HG02981 (cell line): ENCODE measurements at regions not wholly inside any gene's neighbourhood (a gene's known extent, or its start where the extent isn't known, plus 50 kb on each side); places are given as distances from the start of the nearest gene placed in this dataset.

Source experiments
- ATAC-seq: cut with Tn5 transposase; IDR thresholded peaks from one replicate; pipeline ENCODE4 v1.9.1; 2021; ENCODE audit warnings: mild to moderate bottlenecking, moderate library complexity; ENCODE audit not compliant: unreplicated experiment

DNA sequence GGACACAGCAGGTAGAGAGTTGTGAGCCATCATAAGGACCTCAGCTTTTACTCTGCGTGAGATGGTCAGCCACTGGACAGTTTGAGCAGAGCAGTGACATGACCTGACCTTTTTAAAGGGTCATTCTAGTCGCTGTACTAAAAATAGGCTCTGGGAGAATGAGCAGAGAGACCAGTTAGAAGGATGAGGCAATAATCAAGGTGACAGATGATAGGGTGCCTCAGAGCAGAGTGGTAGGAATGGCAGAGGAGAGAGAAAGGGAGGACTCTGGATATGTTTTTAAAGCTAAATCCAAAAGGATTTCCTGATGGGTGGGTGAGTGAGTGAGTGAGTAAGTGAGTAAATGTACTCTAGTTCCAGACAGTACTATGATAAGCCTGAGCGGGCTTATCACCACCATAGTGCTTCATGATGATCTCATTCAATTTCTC is 83.6 kb upstream of the ARHGAP5 start:
- no peak for ATAC-seq

DNA sequence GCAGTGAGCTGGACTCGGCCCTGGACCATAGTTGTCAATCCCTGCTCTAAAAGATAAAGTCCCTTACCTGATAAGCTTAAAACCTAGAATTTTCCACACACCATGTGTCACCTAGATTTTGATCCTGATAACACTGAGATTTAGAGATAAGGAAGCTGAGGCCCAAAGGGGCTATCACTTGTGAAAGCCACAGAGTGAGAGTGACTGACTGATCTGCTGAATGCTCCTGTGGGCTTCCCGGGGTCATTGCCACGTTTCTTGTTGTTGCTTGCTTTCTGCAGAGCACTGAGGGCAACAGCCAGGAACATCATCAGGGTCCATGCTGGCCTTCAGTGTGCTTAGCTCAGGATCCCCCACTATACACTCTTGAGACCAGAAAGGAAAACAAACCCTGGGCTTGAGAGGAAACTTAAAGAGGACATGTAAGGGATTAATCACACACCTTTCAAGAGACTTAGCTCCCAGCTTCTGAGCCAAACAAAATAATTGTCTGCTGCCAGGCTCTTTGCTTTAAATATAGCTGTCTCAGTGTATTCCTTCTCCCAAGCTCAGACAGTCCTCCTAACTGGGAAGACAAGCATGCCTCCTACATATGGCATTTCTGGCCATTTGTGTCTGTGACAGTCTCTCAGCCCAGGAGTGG is 82.6 kb upstream of the ARHGAP5 start:
- ATAC-seq, result no peak

DNA sequence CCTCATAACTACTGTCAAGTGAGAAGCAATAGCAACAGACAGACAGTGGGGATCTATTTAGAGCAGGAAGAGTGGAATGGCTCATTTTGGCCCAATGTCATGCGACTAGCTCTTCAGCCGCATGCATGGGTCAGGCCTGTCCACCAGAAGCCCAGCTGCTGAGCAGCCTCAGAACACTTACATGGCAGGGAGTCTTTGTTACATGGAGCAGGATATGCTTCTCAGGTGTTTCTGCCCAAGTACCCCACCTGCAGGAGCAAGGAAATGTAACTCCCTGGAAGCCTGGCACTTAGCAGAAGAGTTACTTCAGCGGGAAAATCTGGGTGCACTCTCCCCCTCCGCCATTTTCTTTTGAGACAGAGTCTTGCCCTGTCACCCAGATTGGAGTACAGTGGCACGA is 73.5 kb upstream of the ARHGAP5 start:
- ATAC-seq, result no peak

DNA sequence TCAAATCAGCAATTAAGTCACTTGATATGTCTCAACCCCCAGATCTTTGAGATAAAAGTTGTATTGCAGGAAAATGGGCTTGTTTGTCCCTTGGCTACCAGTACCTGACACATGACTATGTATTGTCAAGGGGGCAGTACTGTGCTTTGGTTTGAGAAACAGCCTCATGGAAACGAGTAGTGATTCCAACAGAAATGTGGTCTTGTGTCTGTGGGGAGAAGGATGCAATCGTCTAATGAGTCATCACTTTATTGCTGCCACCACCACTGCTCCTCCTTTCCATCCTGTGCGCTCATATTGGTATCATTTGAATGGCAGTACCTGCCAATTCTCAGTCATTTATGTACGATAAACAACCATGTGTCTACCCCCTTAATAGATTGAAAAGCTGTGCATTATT is 72.8 kb upstream of the ARHGAP5 start:
- no peak for ATAC-seq

DNA sequence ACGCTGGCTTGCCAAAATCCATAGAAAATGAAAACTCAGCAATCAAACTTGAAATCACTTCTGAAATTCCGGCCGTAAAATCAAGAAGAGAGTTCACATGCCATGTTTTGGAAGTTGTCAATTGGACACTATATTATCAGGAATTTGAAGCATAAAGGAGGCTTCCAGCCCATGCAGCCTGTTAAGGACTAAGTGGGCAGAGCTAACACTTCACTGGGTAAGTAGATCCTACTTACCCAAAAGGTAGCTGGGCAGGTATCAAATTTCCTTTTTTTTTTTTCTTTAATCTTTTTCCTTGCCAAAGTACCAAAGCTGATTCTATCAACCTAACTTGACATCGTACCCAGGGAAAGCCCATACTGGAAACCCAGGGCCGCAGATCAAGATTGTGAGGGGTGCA is 71.5 kb upstream of the ARHGAP5 start:
- no peak for ATAC-seq

DNA sequence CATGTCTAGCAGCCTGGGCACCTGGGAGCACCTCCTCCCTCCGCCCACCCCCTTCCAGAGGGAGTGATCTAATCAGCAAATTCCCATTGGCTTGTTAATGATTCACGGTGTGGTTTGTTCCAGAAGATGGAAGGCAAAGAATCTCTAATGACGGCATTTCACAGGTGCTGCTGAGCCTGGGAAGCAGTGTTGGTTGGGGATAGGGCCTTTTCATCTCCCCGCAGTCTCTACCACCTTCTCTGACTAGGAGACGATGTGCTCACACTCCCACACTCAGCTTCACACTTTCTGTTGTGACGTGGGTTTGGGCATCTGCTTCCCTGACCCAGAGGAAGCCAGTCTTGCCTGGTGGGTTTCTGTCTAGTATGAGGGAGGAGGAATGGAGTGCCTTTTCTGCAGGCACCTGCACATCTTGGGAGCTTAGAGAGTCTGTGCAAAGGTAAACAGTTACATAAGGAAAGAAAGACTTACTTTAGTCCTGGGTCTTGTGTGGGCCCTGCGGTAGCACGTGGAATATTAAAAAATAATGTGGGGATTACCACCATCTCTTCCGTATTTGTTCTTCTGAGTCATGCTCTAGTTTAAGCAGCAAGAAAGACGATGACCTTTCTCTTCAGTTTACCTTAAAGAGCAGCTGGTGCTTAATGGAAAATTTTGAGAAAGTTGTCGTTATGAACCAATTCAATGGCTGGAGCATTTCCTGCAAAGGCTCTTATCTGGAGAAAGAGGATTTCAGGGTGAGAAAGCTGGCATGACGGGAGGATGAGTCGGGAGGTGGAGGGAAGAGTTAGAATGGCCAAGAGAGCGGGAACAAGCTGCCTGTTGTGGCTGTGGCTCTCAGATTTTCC is 70.6 kb upstream of the ARHGAP5 start:
- no peak for ATAC-seq

DNA sequence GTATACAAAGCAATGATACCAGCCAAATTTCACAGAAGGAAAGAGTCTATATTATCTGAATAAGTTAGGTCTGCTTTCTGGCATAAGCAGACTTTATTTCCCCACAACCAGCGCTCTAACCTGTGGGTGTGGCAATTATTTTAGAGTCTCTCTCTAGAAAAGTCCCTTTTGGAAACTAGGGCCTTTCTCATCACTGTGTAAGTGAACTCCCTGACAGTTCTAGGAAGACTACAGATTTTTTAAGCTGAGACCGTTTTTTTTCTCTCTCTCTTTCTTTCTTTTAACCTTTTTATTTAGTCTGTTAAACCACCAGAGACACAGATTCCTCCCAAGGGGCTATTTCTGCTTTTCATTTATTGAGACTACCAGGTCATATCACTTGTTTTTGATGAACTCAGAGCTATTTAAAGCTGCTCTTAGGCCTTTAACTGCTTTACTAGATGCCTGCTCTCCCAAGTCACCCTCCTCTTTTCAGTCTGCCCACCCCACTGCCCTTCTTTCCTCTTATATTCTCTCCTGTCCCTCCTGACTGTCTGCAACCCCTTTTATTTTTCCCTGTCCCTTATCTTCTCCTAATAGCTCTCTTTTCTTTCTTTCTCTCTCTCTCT is 69.2 kb upstream of the ARHGAP5 start:
- ATAC-seq, result no peak

DNA sequence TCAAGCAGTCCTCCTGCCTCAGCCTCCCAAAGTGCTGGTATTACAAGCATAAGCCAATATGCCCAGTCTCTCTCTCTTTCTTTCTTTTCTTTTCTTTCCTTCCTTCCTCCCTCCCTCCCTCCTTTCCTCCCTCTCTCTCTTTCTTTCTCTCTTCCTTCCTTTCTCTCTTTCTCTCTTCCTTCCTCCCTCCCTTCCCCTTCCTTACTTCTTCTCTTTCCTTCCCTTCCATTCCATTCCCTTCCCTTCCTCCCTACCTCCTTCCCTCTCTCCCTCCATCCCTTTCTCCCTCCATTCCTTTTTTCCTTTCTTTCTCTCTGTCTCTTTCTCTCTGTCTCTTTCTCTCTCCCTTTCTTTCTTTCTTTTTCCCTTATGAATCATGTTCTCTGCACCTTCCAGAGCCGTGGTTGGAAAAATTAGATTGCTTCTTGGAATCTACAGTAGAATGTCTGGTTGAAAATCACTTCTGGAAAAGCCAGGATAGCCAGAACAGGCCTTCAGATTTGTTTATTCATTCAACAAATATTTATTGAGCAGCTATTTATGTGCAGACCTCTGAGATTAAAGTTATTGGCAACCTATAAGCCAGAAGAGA is 68.4 kb upstream of the ARHGAP5 start:
- ATAC-seq, result no peak

DNA sequence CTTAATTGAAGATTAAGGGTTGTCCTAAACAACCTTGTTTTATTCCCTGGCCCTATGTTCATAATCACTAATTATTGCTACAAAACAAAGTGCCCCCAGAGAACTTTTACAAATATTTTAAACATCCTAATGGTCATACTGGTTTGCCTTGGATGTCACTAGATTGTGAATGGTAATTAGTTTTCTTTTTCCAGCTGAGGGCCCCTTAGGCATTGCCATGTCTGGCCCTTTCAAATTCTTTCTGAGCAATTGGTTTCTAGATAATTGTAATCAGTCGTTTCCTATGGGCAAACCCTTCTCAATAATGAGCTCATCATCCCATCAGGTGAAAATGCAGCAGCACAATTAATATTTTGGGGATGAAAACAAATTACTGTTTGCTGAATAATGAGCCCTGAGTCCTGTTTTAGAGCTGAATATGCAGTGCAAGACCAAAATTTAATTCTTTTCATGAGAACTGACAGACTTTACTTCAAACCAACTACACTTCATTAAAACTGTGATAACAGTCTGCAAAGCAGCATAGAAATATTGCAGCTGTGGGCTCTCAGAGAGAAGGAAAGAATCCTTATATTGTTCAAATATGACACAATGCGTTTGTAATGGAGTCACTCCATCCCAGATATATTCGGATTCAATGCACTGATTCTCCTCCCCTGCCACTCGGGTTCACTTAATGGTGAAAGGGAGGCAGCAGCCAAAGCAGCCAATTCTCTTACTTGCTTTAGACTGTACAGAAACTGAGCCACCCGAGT is 67.7 kb upstream of the ARHGAP5 start:
- ATAC-seq, result no peak

DNA sequence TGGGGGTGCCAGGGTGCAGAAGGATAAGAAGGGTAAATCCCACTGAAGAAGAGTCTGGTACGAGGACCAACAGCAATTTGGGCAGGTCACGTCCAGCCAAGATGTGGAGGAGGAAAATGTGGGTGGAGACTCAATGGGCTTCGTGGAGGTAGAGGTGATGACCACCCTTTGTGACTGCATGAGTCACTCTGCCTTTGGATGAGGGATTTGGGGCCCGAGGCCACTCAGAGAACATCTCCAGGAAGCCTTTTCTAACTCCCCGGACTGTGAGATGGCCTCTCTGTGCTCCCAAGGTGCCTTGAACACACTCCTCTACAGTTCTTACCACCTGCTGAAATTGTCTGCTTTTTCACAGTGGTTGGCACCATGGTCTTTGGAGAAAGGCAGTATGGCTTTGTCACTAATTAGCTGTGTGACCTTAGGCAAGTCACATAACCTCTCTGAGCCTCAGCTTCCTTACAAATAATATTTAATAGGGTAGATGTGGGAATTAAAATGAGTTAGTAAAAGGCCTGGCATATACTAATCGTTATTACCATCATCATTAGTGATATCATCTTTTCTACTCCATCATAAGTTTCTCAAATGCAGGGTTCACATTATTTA is 67.0 kb upstream of the ARHGAP5 start:
- ATAC-seq, result no peak

DNA sequence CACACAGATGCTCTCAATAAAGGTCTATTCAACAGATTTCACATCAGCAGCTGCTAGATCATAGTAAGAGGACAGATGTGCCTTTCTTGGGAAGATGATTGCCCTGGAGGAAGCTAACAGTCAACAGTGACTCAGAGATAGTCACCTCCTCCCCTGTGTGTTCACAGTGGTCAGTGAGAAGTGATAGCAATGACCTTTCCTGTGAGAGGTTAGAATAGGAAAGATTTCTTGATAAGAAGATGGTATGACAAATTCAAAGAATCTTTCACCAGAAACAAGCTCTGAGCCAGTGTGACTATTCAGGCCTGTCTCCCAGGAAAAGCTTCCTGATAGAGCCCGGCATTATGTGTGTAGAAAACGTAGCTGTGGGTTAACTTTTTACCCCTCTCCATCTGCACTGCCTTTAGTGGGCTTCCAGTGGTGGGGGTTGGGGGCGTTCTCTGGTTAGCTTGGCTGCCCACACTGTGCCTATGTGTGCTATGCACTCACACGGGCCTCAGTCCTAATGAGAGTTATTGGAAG is 66.4 kb upstream of the ARHGAP5 start:
- ATAC-seq, result no peak

DNA sequence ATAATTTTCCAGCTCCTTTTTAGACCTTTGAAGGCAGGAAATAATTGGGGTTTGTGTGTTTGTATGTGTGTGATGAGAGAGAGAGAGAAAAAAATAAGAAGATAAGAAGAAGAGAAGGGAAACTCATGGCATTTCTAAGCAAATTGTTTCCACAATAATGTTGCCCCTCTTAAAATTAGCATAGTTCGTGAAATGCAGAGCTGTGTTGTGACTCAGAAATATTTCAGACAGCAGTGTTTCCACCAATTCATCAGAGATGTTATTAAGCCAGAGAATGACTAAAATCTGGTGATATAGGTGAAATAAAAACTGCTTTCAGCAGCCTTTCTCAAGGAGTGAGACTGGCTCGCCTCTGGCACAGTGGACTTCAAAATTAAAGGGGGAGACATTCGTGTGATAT is 65.9 kb upstream of the ARHGAP5 start:
- no peak for ATAC-seq

DNA sequence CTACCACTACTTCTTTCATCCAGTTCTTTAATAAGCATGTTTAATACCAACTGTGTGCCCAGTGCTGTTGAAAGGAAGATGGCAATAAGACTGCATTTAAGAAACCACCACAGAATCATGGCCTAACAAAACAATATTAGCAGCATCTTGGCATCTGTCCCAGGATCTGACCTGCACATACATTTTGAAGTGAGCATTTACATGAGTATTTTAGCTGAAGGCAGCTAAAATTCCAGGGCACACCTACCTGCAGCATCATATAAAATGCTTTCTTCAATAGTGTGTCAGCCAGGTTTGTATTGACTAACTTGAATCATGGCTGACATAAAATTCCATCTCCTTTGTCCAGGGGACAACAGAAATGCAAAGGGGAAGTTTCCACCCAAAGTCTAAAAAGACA is 65.0 kb upstream of the ARHGAP5 start:
- ATAC-seq, result no peak

DNA sequence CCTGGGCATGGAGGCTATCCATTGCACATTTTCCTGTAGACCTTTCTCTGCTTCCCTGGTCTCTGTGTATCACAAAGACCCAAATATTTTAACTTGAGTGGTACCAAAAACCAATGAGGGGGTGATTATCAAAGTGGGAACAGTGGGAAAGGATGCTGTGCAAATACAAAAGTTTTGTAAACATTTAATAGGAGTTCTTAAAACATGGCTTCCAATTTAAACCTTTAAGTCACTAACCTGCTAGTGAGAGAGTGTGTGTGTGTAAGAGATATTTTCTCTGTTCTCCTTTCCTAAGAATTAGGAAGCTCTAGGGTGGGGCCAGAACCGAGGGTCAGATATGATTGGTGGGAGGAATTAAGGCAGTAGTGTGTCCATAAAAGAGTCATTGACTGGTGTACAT is 64.5 kb upstream of the ARHGAP5 start:
- ATAC-seq, result no peak

DNA sequence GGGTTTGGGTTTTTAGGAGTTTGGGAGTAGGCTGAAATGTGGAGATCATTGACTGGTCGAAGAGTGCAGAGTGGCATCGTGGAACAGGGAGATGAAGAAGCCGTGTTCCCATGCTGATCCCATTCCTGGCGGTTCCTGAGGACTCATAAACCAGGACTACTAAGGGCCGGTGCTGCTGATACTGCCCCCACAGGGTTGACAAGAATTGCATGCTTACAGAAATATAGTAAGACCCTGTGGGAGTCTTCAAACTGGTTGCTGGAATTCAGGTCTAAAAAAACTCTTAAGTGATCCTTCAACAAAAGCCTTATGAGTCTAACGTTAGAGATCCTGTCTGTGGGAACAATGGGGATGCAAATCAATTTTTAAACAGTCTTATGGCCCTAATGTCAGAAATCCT is 64.0 kb upstream of the ARHGAP5 start:
- ATAC-seq, result no peak

DNA sequence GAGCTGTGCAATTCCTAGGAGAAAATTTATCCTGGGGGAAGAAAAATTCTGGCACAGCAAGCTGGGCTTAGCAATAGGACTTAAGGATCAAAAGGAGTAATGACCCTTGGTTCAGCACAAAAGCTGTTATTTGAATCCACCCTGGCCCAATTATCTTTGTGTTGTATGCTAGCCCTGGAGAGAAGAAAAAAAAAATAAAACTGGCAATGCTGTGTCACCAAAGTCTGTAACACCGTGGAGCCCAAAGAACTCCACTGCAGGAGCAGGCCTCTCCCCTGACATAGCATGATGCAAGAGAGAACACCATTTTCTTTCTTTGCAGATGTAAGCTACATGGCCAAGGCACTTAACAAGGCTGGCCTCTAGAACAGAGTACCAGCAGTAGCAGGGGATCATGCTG is 63.0 kb upstream of the ARHGAP5 start:
- no peak for ATAC-seq

DNA sequence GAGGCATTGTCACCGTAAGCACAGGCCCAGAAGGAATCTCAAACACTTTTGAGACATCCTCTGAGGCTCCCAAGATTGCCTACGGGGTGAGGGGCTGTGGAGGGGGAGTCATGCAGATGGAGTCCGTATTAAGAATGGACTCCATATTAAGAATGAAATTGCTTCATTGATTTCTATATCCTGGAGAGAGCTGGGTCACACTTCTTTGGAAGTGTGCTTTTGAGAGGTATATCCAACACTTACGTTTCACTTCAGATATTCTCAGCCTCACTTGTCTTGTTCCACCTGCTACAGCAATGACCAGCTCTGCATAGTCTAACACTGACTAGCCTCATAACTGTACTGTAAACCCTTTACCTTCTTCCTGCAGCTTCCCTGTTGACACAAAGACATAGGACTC is 62.6 kb upstream of the ARHGAP5 start:
- ATAC-seq, result no peak

DNA sequence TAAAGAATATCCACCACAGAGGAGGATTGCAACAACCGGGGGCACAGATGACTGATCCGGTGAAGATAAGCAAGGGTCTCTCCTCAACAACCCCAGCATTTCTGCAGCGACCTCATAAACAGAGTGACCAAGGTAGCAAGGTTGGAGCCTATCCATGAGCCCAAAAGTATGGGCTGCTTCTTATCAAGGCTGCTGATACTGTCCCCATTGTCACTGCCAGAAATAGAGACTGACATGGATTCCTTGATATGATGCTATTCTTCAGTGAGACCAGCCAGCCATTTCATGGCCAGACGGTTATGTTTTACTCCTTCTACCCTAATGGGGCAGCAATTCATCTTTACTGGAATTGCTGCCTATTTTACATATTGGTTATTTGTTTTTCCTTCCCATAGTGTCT is 61.9 kb upstream of the ARHGAP5 start:
- ATAC-seq, result no peak

DNA sequence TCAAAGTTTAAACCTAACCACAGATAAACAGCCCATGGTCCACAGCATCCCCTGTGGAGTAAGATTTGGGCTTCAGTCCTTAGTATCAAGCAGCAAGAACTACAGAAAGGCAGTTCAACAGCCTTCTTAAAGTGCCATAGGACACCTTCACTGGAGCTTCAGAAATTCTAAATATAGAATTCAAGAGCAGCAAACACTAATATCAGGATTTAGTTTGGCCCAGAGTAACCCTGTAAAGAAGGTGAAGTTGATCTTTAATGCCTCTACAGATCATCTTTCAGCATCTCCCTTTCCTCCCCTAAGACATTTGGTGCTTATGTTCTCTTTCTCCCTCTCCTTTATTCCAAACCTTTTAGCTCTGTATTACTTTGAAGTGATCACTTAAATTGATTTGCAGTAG is 59.5 kb upstream of the ARHGAP5 start:
- no peak for ATAC-seq

DNA sequence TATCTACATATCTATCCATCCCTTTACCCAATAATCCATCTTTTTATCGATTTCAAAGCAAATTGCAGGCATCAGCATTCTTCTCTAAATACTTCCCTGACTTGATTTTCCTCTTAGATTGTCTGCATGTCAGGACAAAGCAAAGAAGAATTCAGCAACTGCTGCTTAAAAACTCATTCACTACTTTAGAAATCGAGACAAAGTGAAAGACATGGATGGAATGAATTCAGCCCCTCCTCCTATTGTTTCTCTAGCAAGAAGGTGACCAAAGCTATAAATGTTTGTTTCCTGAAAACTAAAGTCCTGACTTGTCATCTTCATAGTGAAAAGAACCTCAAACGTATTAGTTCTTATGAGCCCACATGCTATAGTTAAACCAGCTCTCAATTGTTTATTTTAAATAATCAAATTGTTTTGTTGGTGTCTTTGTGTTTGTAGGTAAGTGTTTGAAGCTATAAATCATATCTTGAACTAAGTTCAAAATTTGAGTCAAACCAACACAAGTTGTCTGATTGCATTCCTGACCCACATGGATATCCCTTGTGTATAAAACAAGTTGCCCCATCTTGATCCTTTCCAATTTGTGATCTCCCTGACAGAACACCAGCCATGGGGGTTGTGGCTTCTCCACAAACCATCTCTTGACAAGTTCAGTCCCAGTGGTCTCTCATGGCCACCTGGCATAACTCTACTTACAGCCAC is 58.6 kb upstream of the ARHGAP5 start:
- ATAC-seq, result no peak
